ENCODE measurements at regions not wholly inside any gene's neighbourhood (a gene's known extent, or its start where the extent isn't known, plus 50 kb on each side); places are given as distances from the start of the nearest gene placed in this dataset.

DNA sequence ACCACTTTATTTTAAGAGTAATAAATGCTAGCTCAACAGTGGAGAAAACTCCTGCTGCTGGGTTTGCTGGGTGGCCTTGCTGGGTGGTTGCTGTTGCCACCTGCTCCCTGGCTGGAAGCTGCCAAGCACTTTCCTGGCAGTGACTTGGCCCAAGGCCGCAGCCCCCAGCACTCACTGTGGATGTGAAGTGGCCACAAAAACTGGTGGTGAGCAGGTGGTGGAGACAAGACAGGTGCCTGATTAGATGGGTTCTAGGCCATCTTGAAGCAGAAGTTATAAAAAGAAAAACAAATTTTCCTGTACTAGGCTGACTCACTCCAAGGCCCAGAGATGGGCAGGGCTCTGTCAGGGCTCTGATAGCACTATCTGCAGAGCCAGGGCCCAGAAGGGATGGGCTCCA is 224.7 kb upstream of the NLRP1 start:
- TF ChIP-seq, protein P1, sequence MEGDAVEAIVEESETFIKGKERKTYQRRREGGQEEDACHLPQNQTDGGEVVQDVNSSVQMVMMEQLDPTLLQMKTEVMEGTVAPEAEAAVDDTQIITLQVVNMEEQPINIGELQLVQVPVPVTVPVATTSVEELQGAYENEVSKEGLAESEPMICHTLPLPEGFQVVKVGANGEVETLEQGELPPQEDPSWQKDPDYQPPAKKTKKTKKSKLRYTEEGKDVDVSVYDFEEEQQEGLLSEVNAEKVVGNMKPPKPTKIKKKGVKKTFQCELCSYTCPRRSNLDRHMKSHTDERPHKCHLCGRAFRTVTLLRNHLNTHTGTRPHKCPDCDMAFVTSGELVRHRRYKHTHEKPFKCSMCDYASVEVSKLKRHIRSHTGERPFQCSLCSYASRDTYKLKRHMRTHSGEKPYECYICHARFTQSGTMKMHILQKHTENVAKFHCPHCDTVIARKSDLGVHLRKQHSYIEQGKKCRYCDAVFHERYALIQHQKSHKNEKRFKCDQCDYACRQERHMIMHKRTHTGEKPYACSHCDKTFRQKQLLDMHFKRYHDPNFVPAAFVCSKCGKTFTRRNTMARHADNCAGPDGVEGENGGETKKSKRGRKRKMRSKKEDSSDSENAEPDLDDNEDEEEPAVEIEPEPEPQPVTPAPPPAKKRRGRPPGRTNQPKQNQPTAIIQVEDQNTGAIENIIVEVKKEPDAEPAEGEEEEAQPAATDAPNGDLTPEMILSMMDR (IDR thresholded peaks at IDR 0.05; ENCODE audit: low read length), result no peak
- no peak for TF ChIP-seq EZH2phosphoT487 (IDR thresholded peaks at IDR 0.05; ENCODE audit: low read length)
